Sciatic nerve (tissue), 2 donors: ENCODE measurements at regions not wholly inside any gene's neighbourhood (a gene's known extent, or its start where the extent isn't known, plus 50 kb on each side); places are given as distances from the start of the nearest gene placed in this dataset.

Experiments used
- ATAC-seq: fragments of 200-7000 bp; cut with Tn5 transposase; one replicate; pipeline ENCODE4 v1.9.1; 2020; ENCODE audit warnings: mild to moderate bottlenecking, moderate library complexity
- DNase-seq: peaks from one replicate; pipeline ENCODE4 v3.0.0-alpha.2; 2020; ENCODE audit warnings: low spot score
- intact Hi-C: fragments of 100-400 bp; cut with DNase I; formaldehyde crosslinking; loops from one replicate; pipeline ENCODE4 v1.14.2; 2022
- donor health status: DM: no; HTN: no; CAD: no.
- donor health status: DM: no; HTN: no; CAD: no.

GRCh38 chr11:107157809-107158187, 139.5 kb upstream of the GUCY1A2 start:
- no peak for DNase-seq
- intact Hi-C loops = no loop called here
- ATAC-seq = no peak

GRCh38 chr11:107157146-107157808, 139.0 kb upstream of the GUCY1A2 start:
- intact Hi-C loops = no loop called here
- ATAC-seq (no peak), DNase-seq (no peak)

GRCh38 chr11:107151579-107151978, 133.3 kb upstream of the GUCY1A2 start:
- DNase-seq (no peak), ATAC-seq (no peak)
- intact Hi-C loops = no loop called here

- DNase-seq (no peak), ATAC-seq (no peak)
- intact Hi-C loops = no loop called here
Measured at GRCh38 chr11:107151158-107151557, 132.9 kb upstream of the GUCY1A2 start.

- intact Hi-C loops = no loop called here
- no peak for DNase-seq
- ATAC-seq = peak; percentile 72
Measured at GRCh38 chr11:107140983-107141382, 122.7 kb upstream of the GUCY1A2 start.

GRCh38 chr11:107139396-107139795, 121.1 kb upstream of the GUCY1A2 start:
- intact Hi-C loops = no loop called here
- DNase-seq (no peak), ATAC-seq (no peak)

GRCh38 chr11:107136892-107137291, 118.6 kb upstream of the GUCY1A2 start:
- ATAC-seq (no peak), DNase-seq (no peak)
- intact Hi-C loops = no loop called here

GRCh38 chr11:107131756-107132155, 113.5 kb upstream of the GUCY1A2 start:
- no peak for DNase-seq
- intact Hi-C loops = no loop called here
- no peak for ATAC-seq

GRCh38 chr11:107123022-107123421, 104.7 kb upstream of the GUCY1A2 start:
- no peak for DNase-seq
- no peak for ATAC-seq
- intact Hi-C loops = no loop called here

- ATAC-seq (no peak), DNase-seq (no peak)
- intact Hi-C loops = no loop called here
Measured at GRCh38 chr11:107118025-107118720, 99.9 kb upstream of the GUCY1A2 start.

GRCh38 chr11:107116358-107116757, 98.1 kb upstream of the GUCY1A2 start:
- intact Hi-C loops = no loop called here
- ATAC-seq = no peak
- no peak for DNase-seq

- no peak for ATAC-seq
- no peak for DNase-seq
- intact Hi-C loops = no loop called here
Measured at GRCh38 chr11:107102692-107103477, 84.6 kb upstream of the GUCY1A2 start.

GRCh38 chr11:107092667-107093066, 74.4 kb upstream of the GUCY1A2 start:
- intact Hi-C loops = no loop called here
- no peak for DNase-seq
- no peak for ATAC-seq

- no peak for DNase-seq
- intact Hi-C loops = no loop called here
- ATAC-seq = no peak
Measured at GRCh38 chr11:107078375-107078774, 60.1 kb upstream of the GUCY1A2 start.

GRCh38 chr11:107076832-107077231, 58.6 kb upstream of the GUCY1A2 start:
- intact Hi-C loops = no loop called here
- ATAC-seq (no peak), DNase-seq (no peak)

- no peak for ATAC-seq
- no peak for DNase-seq
- intact Hi-C loops = no loop called here
Measured at GRCh38 chr11:107071129-107071528, 52.9 kb upstream of the GUCY1A2 start.
